GM06990 (cell line): ENCODE measurements at regions not wholly inside any gene's neighbourhood (a gene's known extent, or its start where the extent isn't known, plus 50 kb on each side); places are given as distances from the start of the nearest gene placed in this dataset.

Experiments
- DNase-seq: peaks from one replicate; pipeline ENCODE4 v3.0.0-alpha.2; 2011; ENCODE audit not compliant: insufficient read length; ENCODE audit errors: extremely low read depth
- H3K27me3 ChIP-seq: replicated peaks from 2 replicates; pipeline ENCODE4 v1.6.0; 2011; ENCODE audit warnings: low read length; ENCODE audit not compliant: control insufficient read depth, insufficient read depth
- H3K36me3 ChIP-seq: 2 replicates; pipeline ENCODE4 v1.5.1; 2011; ENCODE audit warnings: low read length; ENCODE audit not compliant: control insufficient read depth, insufficient read depth
- H3K4me3 ChIP-seq: replicated peaks from 2 replicates; pipeline ENCODE4 v1.5.1; 2011; ENCODE audit warnings: low read depth, mild to moderate bottlenecking, control low read depth, low read length
- TF ChIP-seq, protein P1 (sequence below): IDR thresholded peaks from 2 replicates; pipeline ENCODE4 v1.5.1; 2011; ENCODE audit warnings: low read length, control low read depth, mild to moderate bottlenecking, inconsistent platforms; ENCODE audit not compliant: insufficient read depth, poor library complexity, severe bottlenecking

DNA sequence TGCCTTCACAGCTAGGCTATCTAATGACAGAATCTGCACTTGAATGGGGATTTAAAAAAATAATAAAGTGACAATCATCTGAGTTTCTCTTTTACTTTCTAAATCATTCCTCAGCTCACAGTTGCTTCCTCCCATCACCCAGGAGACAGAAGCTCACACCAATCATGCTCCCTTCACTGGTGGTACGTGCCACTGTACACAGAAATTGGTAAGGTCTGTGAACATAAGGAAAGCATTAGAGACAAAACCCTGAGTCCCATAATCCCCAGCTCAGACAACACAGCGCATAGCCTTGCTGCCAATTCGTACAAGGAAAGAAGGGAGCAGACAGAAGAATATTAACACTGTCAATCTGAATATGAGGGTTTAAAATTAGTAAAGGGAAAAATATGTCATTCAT is 133.1 kb downstream of the IDS start:
- no peak for DNase-seq
- Histone ChIP-seq H3K27me3 (no peaks in the 10 kb centered on the region), H3K36me3 (no peaks in the 10 kb centered on the region), H3K4me3 (no peak overlapping the region)
- TF ChIP-seq, protein P1, sequence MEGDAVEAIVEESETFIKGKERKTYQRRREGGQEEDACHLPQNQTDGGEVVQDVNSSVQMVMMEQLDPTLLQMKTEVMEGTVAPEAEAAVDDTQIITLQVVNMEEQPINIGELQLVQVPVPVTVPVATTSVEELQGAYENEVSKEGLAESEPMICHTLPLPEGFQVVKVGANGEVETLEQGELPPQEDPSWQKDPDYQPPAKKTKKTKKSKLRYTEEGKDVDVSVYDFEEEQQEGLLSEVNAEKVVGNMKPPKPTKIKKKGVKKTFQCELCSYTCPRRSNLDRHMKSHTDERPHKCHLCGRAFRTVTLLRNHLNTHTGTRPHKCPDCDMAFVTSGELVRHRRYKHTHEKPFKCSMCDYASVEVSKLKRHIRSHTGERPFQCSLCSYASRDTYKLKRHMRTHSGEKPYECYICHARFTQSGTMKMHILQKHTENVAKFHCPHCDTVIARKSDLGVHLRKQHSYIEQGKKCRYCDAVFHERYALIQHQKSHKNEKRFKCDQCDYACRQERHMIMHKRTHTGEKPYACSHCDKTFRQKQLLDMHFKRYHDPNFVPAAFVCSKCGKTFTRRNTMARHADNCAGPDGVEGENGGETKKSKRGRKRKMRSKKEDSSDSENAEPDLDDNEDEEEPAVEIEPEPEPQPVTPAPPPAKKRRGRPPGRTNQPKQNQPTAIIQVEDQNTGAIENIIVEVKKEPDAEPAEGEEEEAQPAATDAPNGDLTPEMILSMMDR: no peak

DNA sequence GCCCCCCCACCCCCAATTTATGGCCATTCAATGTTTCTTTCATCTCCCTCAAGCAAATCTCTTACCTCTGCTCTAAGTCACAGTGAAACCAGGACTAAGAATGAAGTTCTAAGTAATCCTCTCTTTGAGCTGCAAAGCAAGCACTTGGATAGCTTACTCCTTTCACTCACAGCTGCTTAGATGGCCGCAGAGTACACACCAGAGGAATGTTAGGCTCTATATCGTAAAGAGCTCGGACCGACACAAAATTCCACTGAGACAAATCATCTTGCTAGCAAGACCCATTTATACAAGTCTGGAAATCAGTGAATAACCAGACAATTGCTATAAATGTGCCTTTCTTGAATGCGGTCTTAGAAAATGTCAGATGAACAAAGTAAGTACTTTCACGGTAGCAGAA is 135.0 kb downstream of the IDS start:
- no peak for DNase-seq
- H3K4me3 ChIP-seq: no peak overlapping the region
- TF ChIP-seq, protein P1: no peak
- no peaks in the 10 kb centered on the region for H3K36me3 ChIP-seq
- no peaks in the 10 kb centered on the region for H3K27me3 ChIP-seq

DNA sequence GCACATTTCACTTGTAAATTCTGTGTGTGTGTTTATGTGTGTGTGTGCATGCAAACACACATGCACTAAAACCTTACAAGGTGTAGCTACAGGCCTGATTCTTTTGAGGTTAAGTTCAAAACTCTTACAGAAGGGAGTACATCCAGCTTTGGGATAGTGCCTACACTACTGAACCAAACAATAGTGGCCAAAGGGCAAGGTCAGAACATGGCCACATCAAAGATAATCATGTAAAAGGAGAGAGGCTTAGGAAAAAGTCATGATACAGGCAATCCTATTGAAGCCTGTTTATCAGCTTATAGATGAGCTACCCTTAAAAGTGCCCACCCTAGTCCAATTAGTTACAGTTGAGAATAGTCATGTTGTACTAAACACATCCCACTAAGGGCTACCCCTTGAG is 139.6 kb downstream of the IDS start:
- TF ChIP-seq, protein P1: no peak
- no peak overlapping the region for H3K4me3 ChIP-seq
- no peaks in the 10 kb centered on the region for H3K27me3 ChIP-seq
- H3K36me3 ChIP-seq: no peaks in the 10 kb centered on the region
- no peak for DNase-seq

DNA sequence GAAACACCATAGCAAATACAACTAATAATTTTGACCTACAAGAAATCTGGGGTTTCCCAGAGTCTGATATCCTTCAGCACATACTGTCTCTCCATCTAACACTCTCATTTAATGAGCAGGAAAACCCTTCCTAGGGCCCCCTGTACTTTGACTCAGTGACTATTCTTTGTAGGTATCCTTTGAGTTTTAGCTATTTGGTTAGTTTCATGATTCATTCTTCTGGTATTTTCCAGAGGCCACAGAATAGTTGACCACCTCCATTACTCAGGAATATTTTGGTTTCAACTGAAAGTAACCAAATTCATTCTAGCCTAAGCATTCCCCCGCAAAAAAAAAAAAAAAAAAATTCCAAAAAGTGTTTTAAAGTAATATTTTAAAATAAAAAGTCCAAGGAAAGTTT is 140.0 kb downstream of the IDS start:
- no peak for DNase-seq
- TF ChIP-seq, protein P1: no peak
- H3K4me3 ChIP-seq: no peak overlapping the region
- H3K36me3 ChIP-seq: no peaks in the 10 kb centered on the region
- H3K27me3 ChIP-seq: no peaks in the 10 kb centered on the region

DNA sequence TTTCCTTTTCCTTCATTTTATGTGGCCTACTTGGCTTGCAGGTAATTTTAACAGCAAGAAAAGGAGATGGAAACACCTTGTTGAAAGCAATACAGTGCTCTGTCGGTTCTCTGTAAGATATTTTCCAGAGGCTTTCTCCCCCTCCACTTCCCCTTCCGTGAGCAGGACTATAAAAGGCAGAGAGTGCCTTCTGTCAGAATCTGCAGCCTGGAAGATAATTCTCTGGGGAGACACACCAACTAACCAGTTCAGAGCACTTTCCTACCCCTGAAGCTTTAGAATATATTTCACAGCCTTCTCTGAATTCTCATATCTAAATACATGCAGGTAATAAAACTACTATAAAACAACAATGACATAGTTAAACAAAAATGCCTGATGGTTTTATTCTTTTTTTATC is 141.1 kb downstream of the IDS start:
- H3K27me3 ChIP-seq: no peaks in the 10 kb centered on the region
- H3K36me3 ChIP-seq: no peaks in the 10 kb centered on the region
- DNase-seq: no peak
- no peak overlapping the region for H3K4me3 ChIP-seq
- TF ChIP-seq, protein P1: no peak

DNA sequence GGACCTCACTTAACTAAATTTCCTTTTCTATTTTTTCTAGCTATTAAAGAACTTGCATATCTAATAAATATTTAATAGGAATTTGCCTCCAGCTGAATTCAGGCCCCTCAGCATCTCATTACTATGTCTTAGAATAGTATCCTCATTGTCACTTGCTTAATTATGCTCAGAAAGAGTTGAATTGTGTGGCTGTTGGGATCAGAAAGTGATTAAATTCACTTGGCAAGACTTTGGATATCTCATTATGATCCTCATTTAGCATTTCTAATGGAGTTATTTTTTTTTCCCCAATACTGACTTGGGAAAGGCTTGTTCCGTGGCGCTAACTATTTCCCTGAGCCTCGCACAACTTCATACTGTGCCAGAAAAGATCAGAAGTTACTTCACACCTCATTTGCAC is 158.8 kb downstream of the IDS start:
- Histone ChIP-seq H3K27me3 (no peaks in the 10 kb centered on the region; the same call in 1 of the 2 replicates), H3K36me3 (no peaks in the 10 kb centered on the region), H3K4me3 (no peak overlapping the region)
- no peak for DNase-seq
- TF ChIP-seq, protein P1: no peak
